Stimulated activated CD4-positive, alpha-beta T cell treated with anti-CD3 and anti-CD28 coated beads, Interleukin-1b, Interleukin-23, amount 100 ng/mL, for 1 hour (primary cell): ENCODE measurements at regions not wholly inside any gene's neighbourhood (a gene's known extent, or its start where the extent isn't known, plus 50 kb on each side); places are given as distances from the start of the nearest gene placed in this dataset.
"Not testable (repeated sequence)": the region's sequence is repeated elsewhere in the genome, so short reads cannot be mapped to it uniquely, and the experiment has no call there.

Experiments
- DNase-seq, 2 donors: peaks; one replicate each; pipeline ENCODE4 v3.0.0-alpha.2; 2020; ENCODE audit warnings: low read depth in 2 of 2

DNA sequence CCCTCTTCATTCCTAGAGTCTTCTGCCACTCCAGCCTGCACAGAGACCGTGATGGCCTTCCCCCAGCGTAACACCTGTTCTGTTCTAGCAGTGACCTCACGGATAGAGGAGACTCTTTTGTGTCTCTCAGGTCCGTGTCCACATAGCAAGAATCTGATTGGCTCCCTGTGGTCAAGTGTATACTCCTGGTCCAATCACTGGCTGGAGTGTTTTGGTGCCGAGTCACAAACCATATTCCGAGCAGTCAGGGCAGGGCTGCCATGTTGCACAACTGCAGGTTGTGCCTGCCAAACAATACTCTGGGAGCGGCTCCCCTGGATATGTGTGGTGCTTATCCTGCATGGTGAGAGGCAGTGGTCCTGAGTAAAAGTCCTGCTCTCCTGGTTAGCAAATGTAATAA, 402.4 kb downstream of the KCNRG start:
- DNase-seq, result no peak

DNA sequence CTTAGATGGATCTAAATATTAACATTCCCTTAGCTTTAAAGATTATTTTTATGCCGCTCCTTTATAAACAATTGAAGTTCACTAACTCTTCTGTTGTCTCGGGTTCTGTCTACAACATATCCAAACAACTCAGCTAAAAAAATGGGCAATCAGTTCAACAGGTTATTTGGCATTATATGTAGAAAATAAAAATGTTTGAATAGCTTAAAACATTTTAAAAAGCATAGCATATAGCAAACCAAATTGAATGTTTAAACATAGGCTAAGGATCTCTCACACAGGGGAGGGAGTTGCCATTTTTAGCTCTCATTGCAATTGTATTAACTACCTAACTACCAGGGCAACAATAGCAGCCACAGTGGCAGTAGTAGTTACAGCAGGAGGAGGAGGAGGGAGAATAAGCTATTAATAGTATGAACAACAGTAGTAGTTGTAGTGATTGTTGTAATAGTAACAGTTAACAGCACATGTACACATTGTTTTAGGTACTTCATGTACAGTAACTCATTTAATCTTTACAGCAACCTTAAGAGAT, 404.2 kb downstream of the KCNRG start:
- no peak for DNase-seq

DNA sequence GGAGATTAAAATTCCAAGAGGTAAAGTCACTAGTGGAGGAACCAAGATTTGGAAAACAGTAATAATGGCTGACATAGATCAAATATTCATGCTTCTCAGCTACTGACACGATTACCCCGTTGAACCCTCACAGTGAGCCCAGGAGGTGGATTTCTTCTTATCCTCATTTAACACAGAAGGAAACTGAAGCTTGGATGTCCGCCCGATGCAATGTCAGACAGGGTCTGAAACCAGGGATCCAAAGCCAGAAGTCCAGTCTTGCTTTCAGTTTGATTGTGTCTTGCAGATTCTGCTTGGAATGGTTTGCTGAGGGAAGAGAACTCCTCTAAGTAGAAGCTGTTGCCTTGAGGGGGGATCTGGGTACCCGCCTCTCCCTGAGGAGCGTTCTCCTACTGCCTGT, 404.7 kb downstream of the KCNRG start:
- DNase-seq, result no peak

DNA sequence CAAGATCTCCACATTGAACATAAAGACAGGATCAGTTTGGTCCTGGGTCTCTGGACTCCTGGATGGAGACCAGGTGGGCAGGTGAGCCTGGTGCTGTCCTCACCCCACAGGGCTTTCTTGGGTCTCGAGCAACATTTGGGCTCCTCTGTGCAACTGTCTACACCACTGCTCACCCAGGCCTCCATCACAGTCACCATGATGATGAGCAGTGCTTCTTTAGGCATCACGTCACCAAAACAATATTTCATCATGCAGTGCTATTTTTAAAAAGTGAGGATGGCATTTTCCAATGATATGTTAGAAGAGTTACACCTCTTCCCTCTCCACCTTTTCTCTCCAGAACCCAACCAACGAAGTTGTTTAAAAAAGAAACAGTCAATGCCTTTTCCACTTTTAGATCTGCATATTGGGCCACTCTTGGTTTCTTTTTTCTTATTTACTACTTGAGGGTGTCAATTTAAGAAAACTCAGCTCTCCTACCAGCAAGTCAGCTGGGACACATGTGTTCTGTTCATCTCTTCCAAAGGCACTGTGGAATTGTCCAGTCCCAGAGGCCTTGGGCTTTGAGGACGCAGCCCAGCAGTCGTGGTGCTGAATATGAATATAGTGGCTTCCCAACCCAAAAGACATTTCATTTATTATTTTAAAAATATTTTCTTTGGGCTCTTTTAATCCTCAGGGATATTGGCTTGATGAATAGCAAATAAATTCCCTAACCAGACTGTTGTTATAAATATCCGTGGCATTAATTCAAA, 405.7 kb downstream of the KCNRG start:
- no peak for DNase-seq

DNA sequence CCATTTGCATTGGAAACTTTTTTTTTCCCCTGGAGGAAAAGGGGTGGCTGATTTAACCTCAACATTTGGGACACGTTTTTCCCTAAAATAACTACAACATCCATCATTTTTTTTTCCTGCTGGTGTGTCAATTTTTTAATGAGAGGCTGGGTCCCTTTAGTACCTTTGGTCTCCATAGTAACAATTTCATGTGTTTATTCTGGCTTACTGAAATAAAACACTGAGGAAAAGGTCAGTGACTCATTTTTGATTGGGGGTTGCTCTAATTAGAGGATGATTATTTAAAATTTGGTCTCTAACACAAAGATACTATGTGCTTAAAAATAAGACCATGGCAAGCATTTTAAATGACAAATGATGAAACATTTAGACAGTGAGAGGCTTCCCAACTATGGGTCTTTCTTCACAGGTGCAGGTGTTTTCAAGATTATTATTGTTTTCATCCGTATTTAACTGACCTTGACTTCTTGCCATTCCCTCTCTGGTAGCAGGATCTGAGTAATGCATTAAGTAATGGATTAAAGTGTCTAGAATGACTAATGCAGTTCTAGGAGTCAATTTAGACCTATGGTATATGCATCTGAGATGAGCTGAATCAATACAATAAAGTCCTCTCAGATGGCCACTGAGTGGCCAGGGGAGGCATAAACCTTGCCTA, 406.4 kb downstream of the KCNRG start:
- no peak for DNase-seq

DNA sequence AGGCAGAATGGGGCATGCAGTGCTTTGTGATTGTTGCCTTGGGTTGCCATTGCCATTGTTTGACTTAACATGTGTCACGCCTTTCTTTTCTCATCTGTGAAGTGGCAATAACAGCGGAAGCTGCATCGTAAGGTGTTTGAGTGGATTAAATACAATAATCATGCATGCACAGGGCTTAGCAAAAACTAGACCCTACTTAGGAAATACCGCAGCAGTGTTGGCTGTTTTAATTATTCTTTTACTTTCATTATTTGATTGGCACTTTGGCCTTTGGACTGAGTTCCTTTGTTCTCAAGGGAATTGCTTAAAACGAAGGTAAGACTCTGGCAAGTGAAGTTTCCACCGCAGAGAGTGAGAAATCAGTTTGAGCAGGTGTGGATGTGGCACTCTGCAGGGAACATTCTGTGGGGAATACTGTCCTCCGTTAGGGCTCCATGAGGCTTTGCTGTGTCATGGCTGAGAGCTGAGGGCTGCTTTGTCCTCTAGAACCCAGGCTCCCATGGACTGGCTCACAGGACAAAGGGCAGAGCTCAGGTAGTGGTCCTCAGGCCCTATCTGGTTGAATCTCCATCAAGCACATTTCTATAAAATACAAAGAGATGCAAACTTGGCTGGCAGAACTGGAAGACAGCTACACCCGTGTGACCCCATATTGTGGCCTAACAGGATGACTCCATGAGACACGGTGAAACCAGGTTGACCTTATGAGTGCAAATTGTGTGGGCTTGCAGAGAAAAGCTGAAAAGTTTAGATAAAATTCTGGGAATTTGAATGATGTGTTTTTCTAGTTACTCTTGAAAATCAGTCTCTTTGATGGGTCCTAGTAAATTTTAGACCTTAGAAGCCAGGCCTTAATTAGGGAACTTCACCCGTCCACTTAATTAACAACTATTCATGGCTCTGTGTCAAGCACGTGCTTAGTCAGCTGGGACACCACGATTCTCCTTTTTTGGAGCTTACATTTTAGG, 407.2 kb downstream of the KCNRG start:
- no peak for DNase-seq

DNA sequence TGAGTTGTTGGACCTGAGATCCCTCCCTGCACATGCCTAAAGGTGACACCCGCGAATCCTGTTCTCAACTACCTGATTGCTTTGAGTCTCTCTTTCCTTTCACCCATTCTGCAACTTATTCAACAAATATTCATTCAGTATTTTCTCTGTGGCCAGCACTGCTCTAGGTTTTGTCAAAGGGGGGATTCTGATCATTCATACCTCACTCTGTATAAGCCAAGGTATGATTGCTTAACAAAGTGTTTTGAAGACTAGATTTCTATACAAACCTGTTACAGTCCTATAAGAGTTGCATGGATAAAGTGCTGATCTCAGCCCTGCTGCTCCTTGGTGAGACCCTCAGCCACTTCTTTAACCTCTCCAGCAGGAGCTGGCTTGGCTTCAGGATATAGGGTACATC, 409.7 kb downstream of the KCNRG start:
- no peak for DNase-seq

DNA sequence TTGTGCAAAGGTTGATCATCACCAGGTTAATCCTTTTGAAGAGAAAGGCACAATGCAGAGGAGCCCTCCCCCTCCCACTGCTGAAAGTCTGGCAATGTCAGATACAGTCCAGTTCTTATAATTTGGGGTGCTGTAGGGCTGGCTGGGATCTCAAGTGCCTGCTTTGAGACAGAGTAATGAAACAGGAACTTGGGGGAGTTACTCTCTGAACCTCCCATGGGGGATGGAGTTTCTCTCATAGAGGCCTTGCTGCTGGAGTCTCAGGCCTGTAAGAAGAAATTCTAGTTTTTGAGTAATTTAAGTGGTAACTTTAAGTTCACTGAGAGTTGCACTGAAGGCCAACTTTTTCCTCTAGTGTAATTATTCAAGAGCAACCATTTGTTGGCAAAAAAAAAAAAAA, 410.5 kb downstream of the KCNRG start:
- DNase-seq, result no peak

DNA sequence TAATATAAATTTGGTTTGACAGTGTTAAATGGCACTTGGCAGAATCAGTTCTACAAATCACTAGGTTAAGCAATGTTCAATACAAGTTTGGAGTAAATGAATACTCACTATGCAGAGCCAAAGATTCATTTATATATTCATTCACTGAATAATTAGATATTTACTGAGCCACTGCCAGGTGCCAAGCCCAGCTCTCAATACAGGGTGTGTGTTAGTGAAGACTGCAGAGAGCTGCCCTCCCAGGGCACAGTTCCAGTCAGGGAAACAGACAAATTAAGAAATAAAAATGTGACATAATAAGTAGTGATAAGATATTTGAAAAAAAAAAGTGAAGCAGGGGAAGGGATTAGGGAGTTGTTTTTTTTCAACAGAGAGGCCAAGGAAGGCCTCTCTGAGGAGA, 411.7 kb downstream of the KCNRG start:
- no peak for DNase-seq

DNA sequence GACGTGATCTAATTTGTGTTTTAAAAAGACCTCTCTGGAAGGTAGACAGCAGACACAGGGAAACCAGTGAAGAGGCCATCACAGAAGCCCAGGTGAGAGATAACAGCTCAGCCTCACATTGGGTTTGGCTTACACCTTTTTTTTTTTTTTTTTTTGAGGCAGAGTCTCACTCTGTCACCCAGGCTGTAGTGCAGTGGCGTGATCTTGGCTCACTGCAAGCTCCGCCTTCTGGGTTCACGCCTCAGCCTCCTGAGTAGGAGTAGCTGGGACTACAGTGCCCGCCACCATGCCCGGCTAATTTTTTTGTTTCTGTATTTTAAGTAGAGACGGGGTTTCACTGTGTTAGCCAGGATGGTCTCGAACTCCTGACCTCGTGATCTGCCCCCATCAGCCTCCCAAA, 412.3 kb downstream of the KCNRG start:
- not testable (repeated sequence) for DNase-seq

DNA sequence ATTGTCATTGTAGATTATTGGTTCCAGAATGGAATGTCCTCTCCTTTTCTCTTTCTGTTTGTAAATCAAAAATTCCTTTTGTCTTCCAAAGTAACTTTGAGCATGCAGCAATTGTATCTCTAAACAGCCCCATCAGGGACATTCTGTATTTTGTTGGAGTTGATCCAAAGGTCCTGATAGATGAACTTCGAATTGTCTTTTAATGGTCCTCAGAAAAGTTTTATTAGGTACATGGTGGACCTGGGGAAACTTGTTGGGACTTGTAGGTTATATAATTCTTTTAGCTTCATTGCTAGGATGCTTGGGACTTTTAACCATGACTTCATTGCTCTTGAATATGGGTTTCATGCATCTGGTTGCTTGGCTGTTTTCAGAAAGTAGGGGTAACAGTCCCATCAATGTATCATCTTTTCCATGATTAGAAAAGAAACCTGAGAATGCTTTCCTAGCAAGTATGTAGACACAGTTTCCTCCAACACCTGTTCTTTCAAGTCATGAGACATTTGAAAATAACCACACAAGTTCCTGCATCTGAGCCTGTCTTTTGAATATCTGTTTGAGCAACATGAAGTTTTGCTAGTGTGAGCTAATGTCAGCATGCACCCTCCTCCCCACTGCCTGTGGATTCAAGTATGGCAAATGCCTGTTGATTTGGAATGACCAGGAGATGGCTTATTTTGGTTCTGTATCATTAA, 413.1 kb downstream of the KCNRG start:
- no peak for DNase-seq

DNA sequence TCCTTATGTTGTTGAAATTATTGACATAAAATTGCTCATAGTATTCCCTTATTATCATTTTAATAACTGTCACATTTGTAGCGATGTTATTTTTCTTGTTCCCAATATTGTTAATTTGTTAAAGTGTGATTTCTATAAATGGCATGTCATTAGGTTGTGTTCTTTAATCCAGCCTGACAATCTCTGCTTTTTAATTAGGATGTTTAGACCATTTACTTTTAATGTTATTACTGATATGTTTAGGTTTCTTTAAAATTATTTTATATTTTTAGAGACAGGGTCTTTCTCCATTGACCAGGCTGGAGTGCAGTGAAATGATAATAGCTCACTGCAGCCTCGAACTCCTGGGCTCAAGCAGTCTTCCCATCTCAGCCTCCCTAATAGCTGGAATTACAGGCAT, 408.5 kb downstream of the DLEU7 start:
- no peak for DNase-seq

DNA sequence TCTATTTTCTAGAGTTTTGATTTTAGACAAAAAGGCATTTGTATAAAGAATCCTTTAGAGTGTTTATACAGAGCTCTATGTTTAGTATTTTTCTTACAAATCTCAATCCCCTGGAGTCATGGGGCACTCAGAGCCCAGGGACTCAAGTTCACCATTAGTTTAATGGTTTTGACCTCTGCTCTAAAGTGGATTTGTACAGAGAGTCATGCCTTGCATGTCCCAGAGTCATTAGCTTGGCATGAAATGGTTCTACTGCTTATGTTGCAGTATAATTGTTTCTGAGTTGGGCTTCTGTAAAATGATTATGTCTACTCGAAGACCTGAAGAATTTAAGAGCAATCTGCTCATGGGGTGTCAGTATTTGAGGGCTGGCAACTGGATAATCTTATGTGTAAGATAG, 406.2 kb downstream of the DLEU7 start:
- no peak for DNase-seq

DNA sequence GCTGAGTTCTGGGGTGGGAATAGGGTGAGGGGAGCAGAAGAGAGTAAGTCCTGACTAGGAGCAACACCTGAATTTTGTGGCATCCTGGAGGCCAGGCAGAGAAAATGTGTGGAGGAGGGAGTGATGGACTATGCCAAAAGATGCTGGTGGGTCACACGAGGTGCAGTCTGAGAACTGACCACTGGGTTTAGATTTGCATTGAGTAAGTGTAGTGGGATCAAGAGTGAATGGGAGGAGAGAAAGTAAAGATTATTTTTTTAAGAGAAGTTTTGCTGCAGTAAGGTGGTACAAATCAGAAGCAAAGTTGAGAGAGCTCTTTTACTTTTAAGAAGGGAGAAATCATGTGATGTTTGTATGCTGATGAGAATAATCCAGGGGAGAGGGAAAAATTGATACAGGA, 405.1 kb downstream of the DLEU7 start:
- no peak for DNase-seq

DNA sequence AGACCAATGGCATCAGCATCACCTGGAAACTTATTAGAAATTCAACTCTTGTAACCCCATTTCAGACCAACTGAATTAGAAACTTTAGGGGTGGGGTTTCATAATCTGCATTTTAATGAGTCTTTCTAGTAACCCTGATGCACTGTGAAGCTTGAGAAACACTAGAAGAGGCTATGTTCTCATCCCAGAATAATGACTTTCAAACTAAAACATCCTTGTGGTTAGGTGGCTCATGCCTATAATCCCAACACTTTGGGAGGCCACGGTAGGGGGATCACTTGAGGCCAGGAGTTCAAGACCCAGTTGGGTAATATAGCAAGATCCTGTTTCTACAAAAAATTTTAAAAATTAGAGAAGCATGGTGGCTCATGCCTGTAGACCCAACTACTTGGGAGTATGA, 402.4 kb downstream of the DLEU7 start:
- DNase-seq, result no peak

DNA sequence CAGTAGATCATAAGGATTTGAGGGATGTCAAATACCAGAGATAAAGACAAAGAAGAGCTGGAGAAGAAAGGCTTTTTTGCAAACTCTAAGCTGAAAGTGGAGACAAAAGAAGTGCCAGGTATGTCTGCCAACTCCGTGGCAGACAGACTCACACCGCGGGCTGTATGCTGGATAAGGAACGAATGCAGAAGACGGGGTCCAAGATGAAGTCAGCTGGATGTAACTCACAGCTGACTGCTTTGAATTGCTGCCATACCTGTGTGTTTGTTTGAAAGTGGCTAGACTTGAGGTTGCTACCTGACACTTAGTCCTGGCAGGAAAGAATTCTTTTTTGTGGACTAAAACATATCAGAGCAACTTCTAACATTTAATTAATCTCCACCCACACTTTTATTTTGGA, 398.8 kb downstream of the DLEU7 start:
- no peak for DNase-seq

DNA sequence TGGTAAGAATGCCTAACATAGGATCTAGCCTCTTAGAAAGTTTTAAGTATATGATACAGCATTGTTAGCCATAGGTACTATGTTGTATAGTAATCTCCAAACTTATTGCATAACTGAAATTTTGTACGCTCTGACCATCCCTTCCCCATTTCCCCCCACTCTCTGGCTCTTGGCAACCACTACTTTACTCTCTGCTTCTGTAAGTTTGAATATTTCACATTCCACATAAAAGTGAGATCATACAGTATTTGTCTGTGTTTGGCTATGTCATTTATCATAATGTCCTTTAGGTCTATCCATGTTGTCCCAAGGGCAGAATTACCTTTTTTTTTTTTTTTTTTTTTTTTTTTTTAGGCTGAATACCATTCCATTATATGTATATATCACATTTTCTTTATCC, 396.9 kb downstream of the DLEU7 start:
- no peak for DNase-seq

DNA sequence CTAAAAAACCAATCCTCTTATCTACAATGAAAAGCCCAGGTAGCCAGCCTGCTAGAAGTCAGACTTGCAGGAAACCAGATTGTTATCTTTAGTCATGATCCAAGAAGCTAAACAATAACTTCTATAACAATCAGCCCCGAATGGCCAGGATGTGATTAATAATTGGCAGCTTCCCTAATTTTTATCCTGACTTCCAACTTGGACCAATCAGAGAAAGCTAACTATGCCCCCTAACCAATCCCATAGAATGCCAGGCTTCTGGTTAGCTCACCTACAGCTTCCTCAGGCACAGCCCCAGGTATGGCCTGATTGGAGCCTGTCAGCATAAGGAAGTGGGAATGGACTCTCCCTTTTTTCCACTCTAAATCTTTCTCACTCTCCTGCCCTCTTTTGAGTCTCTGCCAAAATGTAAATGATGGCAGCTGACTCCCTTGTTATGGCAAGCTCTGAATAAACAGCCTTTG, 394.9 kb downstream of the DLEU7 start:
- no peak for DNase-seq

DNA sequence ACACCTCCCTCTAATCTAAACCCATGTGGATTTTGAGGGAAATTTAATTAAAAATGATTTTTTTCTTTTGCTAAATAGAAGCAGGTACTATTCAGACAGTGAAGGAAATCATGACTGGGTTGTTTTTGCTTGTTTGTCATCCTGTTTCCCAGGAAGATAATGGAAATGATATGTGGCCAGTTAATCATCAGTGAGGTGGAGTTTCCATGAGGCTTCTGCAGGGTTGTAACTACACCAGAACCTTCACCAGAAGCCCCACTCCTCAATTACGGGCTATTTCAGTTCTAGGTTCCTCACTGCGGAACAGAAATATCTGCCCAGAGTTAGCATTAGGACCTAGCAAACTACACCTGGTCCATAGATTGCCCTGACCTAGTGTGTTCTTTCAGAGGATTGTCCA, 394.0 kb downstream of the DLEU7 start:
- no peak for DNase-seq

DNA sequence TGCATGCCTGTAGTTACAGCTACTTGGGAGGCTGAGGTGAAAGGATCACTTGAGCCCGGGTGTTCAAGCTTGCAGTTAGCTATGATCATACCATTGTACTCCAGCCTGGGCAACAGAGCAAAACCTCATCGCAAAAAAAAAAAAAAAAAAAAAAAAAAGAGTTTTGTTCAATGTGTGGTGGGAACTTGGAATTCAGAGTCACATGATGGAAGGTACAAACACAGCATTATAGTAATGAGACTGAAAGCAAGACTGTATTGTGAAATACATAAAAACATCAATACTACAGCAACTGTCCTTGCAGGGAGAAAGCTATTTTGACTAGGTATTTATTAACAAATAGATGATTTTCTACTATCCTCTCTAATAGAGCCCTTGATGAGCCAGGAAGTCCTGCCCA, 393.2 kb downstream of the DLEU7 start:
- no peak for DNase-seq

DNA sequence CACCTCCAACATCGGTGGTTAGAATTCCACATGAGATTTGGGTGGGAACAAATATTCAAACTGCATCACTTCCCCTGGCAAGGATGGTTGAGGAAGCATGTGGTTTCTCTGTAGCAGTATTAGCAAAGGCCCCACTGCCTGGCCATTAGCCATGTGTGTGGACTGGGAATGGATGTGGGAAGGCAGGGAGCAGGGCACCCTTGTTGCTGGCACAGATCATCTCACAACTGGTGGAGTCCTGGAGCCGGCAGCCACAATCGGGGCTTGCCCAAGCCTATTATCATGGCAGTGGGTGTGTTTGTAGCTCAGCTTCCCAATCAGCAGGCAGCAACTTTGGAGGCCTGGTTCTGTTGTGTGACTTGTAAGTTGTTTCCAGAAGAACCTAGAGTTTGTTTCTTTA, 391.9 kb downstream of the DLEU7 start:
- no peak for DNase-seq

DNA sequence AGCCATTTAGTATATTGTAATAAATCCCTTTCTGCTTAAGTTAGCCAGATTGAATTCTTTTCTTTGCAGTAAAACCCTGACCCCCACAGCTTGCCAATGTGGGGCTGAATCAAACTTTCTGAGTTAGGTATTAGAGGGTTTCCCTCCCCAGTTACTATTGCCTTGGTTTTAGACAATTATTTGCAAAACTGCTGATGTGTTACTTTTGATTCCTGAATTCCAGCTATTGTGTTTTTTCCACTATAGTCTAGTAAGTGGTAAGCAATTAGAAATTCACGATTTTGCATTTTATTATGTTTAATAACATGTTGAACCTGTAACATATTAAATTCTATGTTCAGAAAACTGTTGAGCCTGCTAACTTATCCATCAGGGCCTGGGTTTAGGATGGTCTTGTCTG, 391.5 kb downstream of the DLEU7 start:
- DNase-seq, result no peak
